ENCODE measurements at regions not wholly inside any gene's neighbourhood (a gene's known extent, or its start where the extent isn't known, plus 50 kb on each side); places are given as distances from the start of the nearest gene placed in this dataset.
A peak's percentile ranks its signal among the peaks of the same experiment; 100 is the strongest.

DNA sequence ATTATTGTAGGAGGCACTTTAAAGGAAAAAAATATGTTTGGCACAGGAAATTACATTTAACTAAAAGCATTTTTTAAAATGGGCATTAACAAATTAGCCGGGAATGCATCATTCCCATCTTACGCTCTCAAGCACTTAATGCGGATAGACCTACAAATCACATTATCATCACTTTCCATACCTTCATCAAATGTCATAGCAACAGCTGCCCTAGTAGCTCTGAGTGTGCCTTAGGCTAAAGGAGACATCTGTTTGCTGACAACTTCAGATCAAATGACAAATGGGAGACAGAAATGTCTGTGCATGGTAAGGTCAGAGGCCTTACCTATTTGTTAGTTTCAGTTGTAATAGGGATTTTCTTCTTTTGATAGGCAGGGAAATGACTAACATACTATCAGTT is 773.2 kb upstream of the SLC10A2 start:
- no peak for DNase-seq (ENCODE audit: low spot score in 2 of 2)
- FAIRE-seq, result no peak

- FAIRE-seq (no peak), DNase-seq (ENCODE audit: low spot score in 2 of 2) (no peak)
Measured at GRCh38 chr13:103835052-103835451, 768.8 kb upstream of the SLC10A2 start.

DNA sequence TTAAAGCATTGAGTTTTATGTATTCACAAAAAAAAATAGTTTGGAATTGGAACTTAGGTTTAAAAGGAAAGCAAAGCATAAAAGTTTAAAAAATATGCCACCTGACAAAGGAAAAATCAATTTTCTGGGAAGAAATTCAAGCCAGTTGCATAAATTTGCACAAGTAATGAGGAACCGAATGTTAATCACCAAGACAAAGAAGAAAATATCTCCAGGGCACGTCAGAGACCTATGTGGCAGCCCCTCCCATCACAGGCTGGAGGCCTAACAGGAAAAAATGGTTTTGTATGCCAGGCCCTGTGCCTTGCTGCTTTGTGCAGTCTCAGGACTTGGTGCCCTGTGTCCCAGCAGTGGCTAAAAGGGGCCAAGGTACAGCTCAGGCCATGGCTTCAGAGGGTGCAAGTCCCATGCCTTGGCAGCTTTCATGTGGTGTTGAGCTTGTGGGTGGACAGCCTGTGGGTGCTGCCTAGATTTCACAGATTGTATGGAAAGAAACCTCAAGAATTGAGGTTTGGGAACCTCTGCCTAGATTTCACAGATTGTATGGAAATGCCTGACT is 767.2 kb upstream of the SLC10A2 start:
- DNase-seq (ENCODE audit: low spot score in 2 of 2) (no peak), FAIRE-seq (no peak)

DNA sequence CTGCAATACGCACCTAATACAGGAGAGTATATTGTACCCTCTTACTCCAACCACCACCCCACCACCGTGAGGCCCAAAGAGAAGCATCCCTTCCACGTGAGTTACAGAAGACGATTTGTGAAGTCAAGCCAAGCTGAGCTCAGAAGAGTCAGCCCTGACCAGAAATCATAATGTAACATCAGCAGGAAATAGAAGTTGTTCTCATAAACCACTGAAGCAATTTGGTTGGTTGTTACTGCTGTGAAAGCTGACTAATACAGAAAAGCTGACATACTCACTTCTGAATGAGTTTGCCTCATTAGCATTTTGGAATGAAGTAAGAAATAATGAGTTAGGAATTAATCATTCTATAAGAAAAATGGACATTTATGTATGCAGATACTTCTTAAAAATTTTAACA is 749.4 kb upstream of the SLC10A2 start:
- DNase-seq (ENCODE audit: low spot score in 2 of 2) (no peak), FAIRE-seq (no peak)

DNA sequence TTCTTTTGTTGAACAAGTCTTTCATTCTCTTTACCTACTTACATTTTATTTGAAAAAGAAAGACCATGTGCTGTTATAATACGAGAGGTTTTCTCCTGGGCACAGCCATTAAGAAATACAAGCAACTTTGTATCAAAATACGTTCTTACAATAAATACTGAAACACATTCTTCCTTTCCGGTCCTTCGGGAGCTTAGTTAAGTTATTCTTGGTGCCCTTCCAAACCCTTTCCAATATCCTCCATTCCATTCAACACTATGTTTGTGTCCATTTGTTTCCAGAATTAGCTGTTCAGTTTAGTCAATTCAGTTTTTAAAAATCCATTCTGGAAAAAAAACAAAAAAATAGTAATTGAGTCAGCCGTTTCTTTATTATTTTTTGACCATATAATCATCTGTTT is 746.8 kb upstream of the SLC10A2 start:
- FAIRE-seq (no peak), DNase-seq (ENCODE audit: low spot score in 2 of 2) (no peak)

DNA sequence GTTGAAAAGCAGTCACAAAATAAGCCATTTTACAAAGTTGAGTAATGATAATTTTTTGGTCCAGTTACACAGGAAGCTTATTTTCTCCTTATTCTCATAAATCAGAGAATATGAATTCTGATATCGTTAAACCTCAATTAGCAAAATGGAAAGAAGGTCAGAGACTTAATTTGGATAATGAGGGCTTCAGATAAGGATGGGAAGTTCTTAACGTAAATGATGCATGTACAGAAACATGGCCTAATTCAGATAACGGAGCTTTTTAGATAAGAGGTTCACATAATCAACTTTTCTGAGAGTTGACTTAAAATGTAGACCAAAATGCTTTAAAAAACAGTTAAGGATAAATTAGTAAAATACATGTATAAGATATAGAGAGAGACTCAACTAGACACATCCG is 746.3 kb upstream of the SLC10A2 start:
- DNase-seq (ENCODE audit: low spot score in 2 of 2) (no peak), FAIRE-seq (no peak)

DNA sequence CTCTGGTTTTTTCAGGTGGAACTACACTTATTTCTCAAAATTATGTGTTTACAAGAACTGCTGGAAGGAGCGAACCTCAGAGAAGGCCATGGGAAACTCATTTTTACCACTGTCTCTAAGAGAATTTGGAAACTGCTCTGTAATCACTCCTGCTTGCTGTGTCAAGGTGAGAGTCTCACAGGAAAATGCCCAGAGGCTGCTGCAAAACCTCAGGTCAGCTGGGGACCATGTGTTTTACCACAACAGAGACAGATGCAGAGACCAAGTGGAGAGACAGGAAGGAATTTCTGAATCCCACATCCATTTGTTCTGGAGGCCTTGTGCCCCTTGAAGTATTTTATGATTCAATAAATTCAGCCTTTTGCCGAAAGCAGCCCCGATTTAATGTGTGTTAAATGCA is 743.8 kb upstream of the SLC10A2 start:
- DNase-seq (ENCODE audit: low spot score in 2 of 2) (no peak), FAIRE-seq (no peak)

GRCh38 chr13:103805771-103806170 is 739.6 kb upstream of the SLC10A2 start:
- DNase-seq (ENCODE audit: low spot score in 2 of 2), result no peak
- no peak for FAIRE-seq

DNA sequence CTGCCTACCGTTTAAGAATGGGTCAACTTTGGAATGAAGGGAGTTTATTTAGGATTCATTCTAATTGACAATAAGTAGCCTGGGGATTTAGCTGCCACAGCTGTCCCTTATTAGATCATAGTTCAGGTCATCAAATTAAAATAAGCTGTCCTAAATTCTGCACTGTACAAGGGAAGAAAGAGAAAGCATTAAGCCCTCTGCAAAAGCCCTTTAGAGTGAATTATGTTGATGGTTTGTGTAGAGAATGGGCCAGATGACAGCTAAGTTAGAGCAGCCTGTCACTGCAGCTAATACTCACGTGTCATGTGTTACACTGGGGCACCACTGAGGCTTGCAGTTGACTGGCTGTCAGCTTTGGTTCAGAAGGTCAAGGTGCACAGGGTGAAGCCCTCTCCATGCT is 737.1 kb upstream of the SLC10A2 start:
- DNase-seq (ENCODE audit: low spot score in 2 of 2) (no peak), FAIRE-seq (no peak)

- DNase-seq (ENCODE audit: low spot score in 2 of 2) (no peak), FAIRE-seq (no peak)
Measured at GRCh38 chr13:103799028-103799427, 732.8 kb upstream of the SLC10A2 start.

- DNase-seq (ENCODE audit: low spot score in 2 of 2) (no peak), FAIRE-seq (no peak)
Measured at GRCh38 chr13:103795892-103796478, 729.8 kb upstream of the SLC10A2 start.

DNA sequence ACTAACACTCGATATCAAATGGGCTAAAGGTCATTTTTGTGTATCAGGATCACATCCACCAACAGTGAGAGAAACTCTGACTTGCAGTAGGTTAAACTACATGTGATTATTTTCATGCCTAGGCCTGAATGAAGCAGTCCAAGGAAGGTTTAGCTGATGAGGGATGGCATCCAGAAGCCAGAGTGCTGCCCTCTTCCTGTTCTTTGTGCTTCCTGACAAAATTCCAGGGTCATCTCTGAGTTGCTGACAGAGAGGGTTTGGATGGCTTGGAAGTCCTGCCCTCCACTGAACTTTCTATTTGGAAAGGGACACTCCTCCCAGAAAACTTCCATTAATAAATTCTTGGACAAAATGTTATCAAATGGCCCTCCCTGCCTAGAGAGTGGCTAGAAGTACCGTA is 728.3 kb upstream of the SLC10A2 start:
- DNase-seq (ENCODE audit: low spot score in 2 of 2) (no peak), FAIRE-seq (no peak)

DNA sequence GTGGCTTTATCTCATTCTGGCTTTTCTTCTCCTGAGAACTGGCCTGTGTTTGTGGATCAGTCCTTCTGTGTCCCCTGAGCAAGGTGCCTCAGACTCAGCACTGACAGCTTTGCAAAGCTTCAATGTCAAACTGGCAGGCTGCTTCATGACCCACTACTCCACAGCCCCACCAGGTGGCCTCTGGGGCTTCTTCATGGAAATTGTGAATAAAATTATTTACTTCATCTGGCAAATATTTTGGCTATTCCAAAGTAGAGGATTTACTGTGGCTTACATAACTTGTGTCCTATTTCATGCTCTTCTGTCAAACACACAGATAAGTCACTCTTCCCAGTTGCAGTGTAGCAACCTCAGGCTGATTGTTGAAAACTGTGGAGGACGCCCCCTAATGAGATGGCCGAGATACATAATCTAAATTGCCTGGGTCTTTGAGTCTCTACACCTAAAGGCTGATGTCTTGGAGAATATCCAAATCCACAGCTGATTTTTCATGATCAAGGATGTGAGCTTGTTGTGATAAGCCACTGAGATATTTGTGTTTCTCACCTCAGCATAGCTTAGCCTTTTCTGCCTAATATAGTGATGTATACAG is 721.9 kb upstream of the SLC10A2 start:
- no peak for FAIRE-seq
- DNase-seq (ENCODE audit: low spot score in 2 of 2), result no peak

GRCh38 chr13:103772576-103772975 is 706.4 kb upstream of the SLC10A2 start:
- FAIRE-seq (no peak), DNase-seq (ENCODE audit: low spot score in 2 of 2) (no peak)

- DNase-seq (ENCODE audit: low spot score in 2 of 2), result no peak
- peak; percentile 66 for FAIRE-seq
Measured at GRCh38 chr13:103762523-103762922, 696.3 kb upstream of the SLC10A2 start.

DNA sequence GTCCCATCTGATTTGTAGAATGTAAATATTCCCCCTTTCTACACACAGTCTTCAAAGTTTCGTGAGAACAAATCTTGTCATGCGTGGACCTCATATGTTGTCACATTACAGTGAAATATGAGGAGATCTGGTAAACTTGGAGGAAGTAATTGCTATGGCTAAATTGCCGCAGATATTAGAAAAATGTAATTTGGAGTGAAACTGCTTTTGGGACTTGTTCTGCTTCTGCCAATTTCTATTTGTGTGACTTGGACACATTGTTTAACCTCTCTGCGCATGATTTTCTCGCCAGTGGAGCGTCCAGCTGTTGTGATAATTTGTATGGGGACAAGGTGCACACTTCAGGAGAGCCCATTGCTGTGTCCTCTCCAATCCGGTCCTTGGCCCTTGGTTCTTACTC is 693.1 kb upstream of the SLC10A2 start:
- DNase-seq (ENCODE audit: low spot score in 2 of 2) (no peak), FAIRE-seq (no peak)

- FAIRE-seq, result no peak
- DNase-seq (ENCODE audit: low spot score in 2 of 2), result no peak
Measured at GRCh38 chr13:103758222-103758621, 692.0 kb upstream of the SLC10A2 start.

DNA sequence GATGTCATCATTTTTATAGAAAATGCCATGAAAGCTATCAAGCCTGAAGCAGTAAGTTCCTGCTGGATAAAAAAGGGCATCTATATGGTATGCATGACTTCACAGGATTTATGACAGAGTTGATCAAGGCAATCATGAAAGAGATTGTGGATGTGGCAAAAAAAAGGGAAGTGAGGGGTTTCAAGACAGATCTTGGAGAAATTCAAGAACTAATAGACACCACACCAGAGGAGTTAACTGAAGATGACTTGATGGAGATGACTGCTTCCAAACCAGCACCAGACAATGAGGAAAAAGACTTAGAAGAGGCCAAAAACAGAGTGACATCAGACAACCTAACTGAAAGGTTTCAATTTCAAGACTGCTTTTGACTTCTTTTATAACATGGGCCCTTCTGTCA is 691.1 kb upstream of the SLC10A2 start:
- no peak for FAIRE-seq

DNA sequence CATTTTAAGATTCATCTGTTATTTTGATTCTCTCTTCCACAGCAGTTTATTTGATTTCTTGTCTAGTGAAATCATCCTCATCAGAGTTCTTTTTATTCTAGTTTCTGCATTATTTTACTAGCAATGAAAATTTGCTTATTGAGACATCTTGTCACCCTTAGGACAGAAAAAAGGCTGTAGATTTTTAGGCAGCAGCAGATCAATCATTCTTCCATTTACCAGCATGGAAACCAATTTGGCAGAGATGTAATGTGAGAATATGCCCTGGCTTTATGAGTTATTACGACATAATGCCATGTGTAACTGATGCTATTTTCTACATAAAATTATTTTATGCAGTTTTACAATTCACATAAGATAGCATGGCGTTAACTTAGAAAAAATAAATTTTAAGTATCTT is 688.6 kb upstream of the SLC10A2 start:
- DNase-seq (ENCODE audit: low spot score in 2 of 2), result no peak
- no peak for FAIRE-seq

More for the DNA sequence above, 691.1 kb upstream of the SLC10A2 start:
- no peak for DNase-seq (ENCODE audit: low spot score in 2 of 2)

DNA sequence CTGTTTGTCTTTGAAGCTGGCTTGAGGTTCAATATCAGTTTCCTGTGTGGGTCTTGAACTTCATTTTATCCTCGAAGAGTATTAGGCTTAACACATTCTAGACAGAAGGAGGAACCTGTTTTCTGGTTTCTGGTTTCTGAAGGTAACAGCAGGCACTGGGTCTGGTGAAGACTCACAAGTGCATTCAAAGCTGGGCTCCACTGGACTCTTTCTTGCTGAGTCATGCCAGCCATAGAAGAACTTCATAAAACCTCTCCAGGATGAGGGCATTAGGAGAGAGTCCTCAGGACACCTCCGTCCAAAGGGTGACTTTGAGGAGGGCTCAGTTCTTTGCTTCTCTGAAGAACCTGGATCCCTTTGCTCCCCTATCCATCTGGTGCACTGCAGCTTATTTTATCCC is 668.6 kb upstream of the SLC10A2 start:
- FAIRE-seq, result no peak
- DNase-seq (ENCODE audit: low spot score in 2 of 2), result no peak

GRCh38 chr13:103731959-103732358 is 665.7 kb upstream of the SLC10A2 start:
- FAIRE-seq, result no peak
- DNase-seq (ENCODE audit: low spot score in 2 of 2), result no peak

- no peak for DNase-seq (ENCODE audit: low spot score in 2 of 2)
- FAIRE-seq, result no peak
Measured at GRCh38 chr13:103730407-103730806, 664.2 kb upstream of the SLC10A2 start.

DNA sequence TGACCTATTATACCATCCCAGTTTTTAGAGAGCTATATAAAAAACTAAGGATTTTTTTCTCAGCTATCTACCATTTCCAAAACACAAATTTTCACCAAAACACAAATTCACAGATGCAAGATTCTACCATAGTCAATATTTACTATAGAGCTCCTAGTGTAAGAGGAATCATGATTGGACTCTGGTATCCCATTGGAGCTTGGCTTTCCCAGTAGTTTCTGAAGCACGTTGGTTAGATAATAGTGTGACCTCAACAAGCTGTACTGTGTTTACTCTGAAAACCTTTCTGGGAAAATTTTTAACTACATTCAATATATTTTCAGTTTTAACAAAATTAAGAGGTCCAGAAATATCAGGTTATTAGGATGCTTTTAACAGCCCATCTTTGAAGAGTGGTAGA is 660.6 kb upstream of the SLC10A2 start:
- DNase-seq (ENCODE audit: low spot score in 2 of 2) (no peak), FAIRE-seq (no peak)

Data from frontal cortex (tissue), 3 donors.